Neural cell (in vitro differentiated cells): ENCODE measurements at regions not wholly inside any gene's neighbourhood (a gene's known extent, or its start where the extent isn't known, plus 50 kb on each side); places are given as distances from the start of the nearest gene placed in this dataset.

Experiments
- H2AFZ ChIP-seq: fragments of 200-600, 300-800 bp; sonication (generic), shearing (Covaris generic); 2 replicates; pipeline ENCODE4 v1.6.0; 2014; ENCODE audit warnings: low read depth, mild to moderate bottlenecking, antibody characterized with exemption, low read length, moderate library complexity
- H3F3A ChIP-seq: fragments of 200-600 bp; shearing (Covaris generic); 2 replicates; pipeline ENCODE4 v1.6.1; 2016; ENCODE audit warnings: mild to moderate bottlenecking, moderate library complexity, mixed read lengths, antibody characterized with exemption, low read length; ENCODE audit not compliant: insufficient read depth, poor library complexity, severe bottlenecking
- H3K27ac ChIP-seq: fragments of 200-600, 300-800 bp; sonication (generic), shearing (Covaris generic); 2 replicates; pipeline ENCODE4 v1.5.1; 2014; ENCODE audit warnings: mild to moderate bottlenecking, low read length, moderate library complexity
- H3K27me3 ChIP-seq: fragments of 300-800, 200-600 bp; sonication (generic), shearing (Covaris generic); 2 replicates; pipeline ENCODE4 v1.6.0; 2014; ENCODE audit warnings: mild to moderate bottlenecking, low read depth, low read length, moderate library complexity; ENCODE audit not compliant: insufficient read depth
- H3K36me3 ChIP-seq: fragments of 300-800, 200-600 bp; sonication (generic), shearing (Covaris generic); 2 replicates; pipeline ENCODE4 v1.5.1; 2014; ENCODE audit warnings: mild to moderate bottlenecking, antibody characterized with exemption, low read length, moderate library complexity; ENCODE audit not compliant: insufficient read depth
- H3K4me2 ChIP-seq: fragments of 300-800, 200-600 bp; sonication (generic), shearing (Covaris generic); 2 replicates; pipeline ENCODE4 v1.6.0; 2014; ENCODE audit warnings: mild to moderate bottlenecking, low read length
- H3K4me3 ChIP-seq: fragments of 300-800, 200-600 bp; sonication (generic), shearing (Covaris generic); 2 replicates; pipeline ENCODE4 v1.5.1; 2014; ENCODE audit warnings: mild to moderate bottlenecking, low read length, moderate library complexity
- H3K79me2 ChIP-seq: fragments of 200-600 bp; shearing (Covaris generic); replicated peaks from 2 replicates; pipeline ENCODE4 v1.6.0; 2014; ENCODE audit warnings: mild to moderate bottlenecking, low read length, moderate library complexity; ENCODE audit not compliant: insufficient read depth
- H3K9ac ChIP-seq: fragments of 300-800, 200-600 bp; sonication (generic), shearing (Covaris generic); 2 replicates; pipeline ENCODE4 v1.6.1; 2016; ENCODE audit warnings: mild to moderate bottlenecking, low read length, mixed read lengths
- H3K9me2 ChIP-seq: fragments of 200-600 bp; shearing (Covaris generic); 2 replicates; pipeline ENCODE4 v1.6.1; 2016; ENCODE audit warnings: mild to moderate bottlenecking, low read length, mixed read lengths; ENCODE audit not compliant: insufficient read depth
- H3K9me3 ChIP-seq: fragments of 200-600, 300-800 bp; sonication (generic), shearing (Covaris generic); 2 replicates; pipeline ENCODE4 v1.6.1; 2016; ENCODE audit warnings: mild to moderate bottlenecking, mixed run types, low read length, moderate library complexity, mixed read lengths
- H4K20me1 ChIP-seq: fragments of 200-600 bp; shearing (Covaris generic); 2 replicates; pipeline ENCODE4 v1.6.1; 2016; ENCODE audit warnings: mild to moderate bottlenecking, mixed run types; ENCODE audit not compliant: insufficient read depth
- CTCF ChIP-seq: fragments of 450-650 bp; IDR thresholded peaks from 2 replicates; pipeline ENCODE4 v1.5.1; 2014; ENCODE audit warnings: antibody characterized with exemption, mild to moderate bottlenecking, moderate library complexity; ENCODE audit not compliant: poor library complexity, severe bottlenecking
- EP300 ChIP-seq: fragments of 450-650 bp; conservative IDR thresholded peaks from 2 replicates; pipeline ENCODE4 v1.6.1; 2014; ENCODE audit warnings: antibody characterized with exemption, mild to moderate bottlenecking, moderate library complexity; ENCODE audit not compliant: poor library complexity, severe bottlenecking
- EZH2 ChIP-seq: fragments of 200-600, 300-800 bp; shearing (Covaris generic), sonication (generic); IDR thresholded peaks from 2 replicates; pipeline ENCODE4 v1.6.1; 2014; ENCODE audit warnings: antibody characterized with exemption, low read length, borderline replicate concordance, mild to moderate bottlenecking; ENCODE audit not compliant: insufficient read depth, poor library complexity, severe bottlenecking
- MXI1 ChIP-seq: fragments of 450-650 bp; conservative IDR thresholded peaks from 2 replicates; pipeline ENCODE4 v1.6.1; 2014; ENCODE audit warnings: antibody characterized with exemption, mild to moderate bottlenecking; ENCODE audit not compliant: poor library complexity, severe bottlenecking
- POLR2AphosphoS5 ChIP-seq: IDR thresholded peaks from 2 replicates; pipeline ENCODE4 v1.6.1; 2012
- RAD21 ChIP-seq: fragments of 450-650 bp; conservative IDR thresholded peaks from 2 replicates; pipeline ENCODE4 v1.6.1; 2014; ENCODE audit warnings: antibody characterized with exemption, mild to moderate bottlenecking, moderate library complexity
- REST ChIP-seq: IDR thresholded peaks from 2 replicates; pipeline ENCODE4 v1.6.1; 2012; ENCODE audit warnings: borderline replicate concordance
- SMC3 ChIP-seq: fragments of 450-650 bp; conservative IDR thresholded peaks from 2 replicates; pipeline ENCODE4 v1.6.1; 2014; ENCODE audit warnings: antibody characterized with exemption, mild to moderate bottlenecking, moderate library complexity; ENCODE audit not compliant: poor library complexity
- TAF1 ChIP-seq: IDR thresholded peaks from 2 replicates; pipeline ENCODE4 v1.6.1; 2012; ENCODE audit warnings: low read depth

- Histone ChIP-seq H3K4me2 (no peak overlapping the region), H3F3A (no peaks in the 10 kb centered on the region), H2AFZ (no peak overlapping the region), H4K20me1 (no peaks in the 10 kb centered on the region), H3K79me2 (no peaks in the 10 kb centered on the region), H3K4me3 (no peak overlapping the region), H3K9me2 (no peaks in the 10 kb centered on the region), H3K27ac (no peak overlapping the region), H3K9ac (no peak overlapping the region), H3K9me3 (no peaks in the 10 kb centered on the region), H3K36me3 (no peaks in the 10 kb centered on the region), H3K27me3 (no peaks in the 10 kb centered on the region)
- TF ChIP-seq REST (no peak), CTCF (no peak), TAF1 (no peak), RAD21 (no peak), MXI1 (no peak), EP300 (no peak), POLR2AphosphoS5 (no peak), EZH2 (no peak), SMC3 (no peak)
Observed at GRCh38 chr10:126842356-126842755, 62.9 kb upstream of the DOCK1 start.

- Histone ChIP-seq H3K9me2 (no peaks in the 10 kb centered on the region), H2AFZ (no peak overlapping the region), H4K20me1 (no peaks in the 10 kb centered on the region), H3K9ac (no peak overlapping the region), H3K79me2 (no peaks in the 10 kb centered on the region), H3K36me3 (no peaks in the 10 kb centered on the region), H3K4me2 (no peak overlapping the region), H3K9me3 (no peaks in the 10 kb centered on the region), H3F3A (no peaks in the 10 kb centered on the region), H3K27me3 (no peaks in the 10 kb centered on the region), H3K27ac (no peak overlapping the region), H3K4me3 (no peak overlapping the region)
- TF ChIP-seq EZH2: no peak
- no peak for TF ChIP-seq MXI1
- no peak for TF ChIP-seq SMC3
- TF ChIP-seq EP300: no peak
- TF ChIP-seq REST: no peak
- no peak for TF ChIP-seq RAD21
- no peak for TF ChIP-seq CTCF
- TF ChIP-seq TAF1: no peak
- no peak for TF ChIP-seq POLR2AphosphoS5
Observed at GRCh38 chr10:126842836-126843235, 62.4 kb upstream of the DOCK1 start.
